ENCODE measurements at regions not wholly inside any gene's neighbourhood (a gene's known extent, or its start where the extent isn't known, plus 50 kb on each side); places are given as distances from the start of the nearest gene placed in this dataset.
"Not testable (repeated sequence)": the region's sequence is repeated elsewhere in the genome, so short reads cannot be mapped to it uniquely, and the experiment has no call there.

DNA sequence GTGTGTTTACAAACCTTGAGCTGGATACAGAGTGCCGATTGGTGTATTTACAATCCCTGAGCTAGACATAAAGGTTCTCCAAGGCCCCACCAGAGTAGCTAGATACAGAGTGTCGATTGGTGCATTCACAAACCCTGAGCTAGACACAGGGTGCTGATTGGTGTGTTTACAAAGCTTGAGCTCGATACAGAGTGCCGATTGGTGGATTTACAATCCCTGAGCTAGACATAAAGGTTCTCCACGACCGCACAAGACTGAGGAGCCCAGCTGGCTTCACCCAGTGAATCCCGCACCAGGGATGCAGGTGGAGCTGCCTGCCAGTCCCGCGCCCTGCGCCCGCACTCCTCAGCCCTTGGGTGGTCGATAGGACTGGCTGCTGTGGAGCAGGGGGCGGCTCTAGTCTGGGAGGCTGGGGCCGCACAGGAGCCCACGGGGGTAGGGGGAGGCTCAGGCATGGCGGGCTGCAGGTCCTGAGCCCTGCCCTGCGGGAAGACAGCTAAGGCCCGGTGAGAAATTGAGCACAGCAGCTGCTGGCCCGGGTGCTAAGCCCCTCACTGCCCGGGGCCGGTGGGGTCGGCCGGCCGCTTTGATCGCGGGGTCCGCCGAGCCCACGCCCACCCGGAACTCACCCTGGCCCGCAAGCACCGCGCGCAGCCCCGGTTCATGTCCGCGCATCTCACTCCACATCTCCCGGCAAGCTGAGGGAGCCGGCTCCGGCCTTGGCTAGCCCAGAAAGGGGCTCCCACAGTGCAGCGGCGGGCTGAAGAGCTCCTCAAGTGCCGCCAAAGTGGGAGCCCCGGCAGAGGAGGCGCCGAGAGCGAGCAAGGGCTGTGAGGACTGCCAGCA is 114.0 kb downstream of the GPX5 start:
- TF ChIP-seq POLR2A, CTCF (IDR thresholded peaks at IDR 0.05): not testable (repeated sequence)

Data from adrenal gland (tissue), 5 donors.